ENCODE measurements at regions not wholly inside any gene's neighbourhood (a gene's known extent, or its start where the extent isn't known, plus 50 kb on each side); places are given as distances from the start of the nearest gene placed in this dataset.

- H3K4me1 ChIP-seq (ENCODE audit: control insufficient read depth, insufficient read depth, low read length), result peaks cover 5% of the 10 kb centered on the region
- intact Hi-C loops (cut with micrococcal nuclease), result no loop called here
Measured at GRCh38 chr1:114318961-114319360, 165.3 kb upstream of the SYT6 start.

More at GRCh38 chr1:114318961-114319360, 165.3 kb upstream of the SYT6 start:
- Histone ChIP-seq H4K20me1 (ENCODE audit: insufficient read depth, low read length) (no peaks in the 10 kb centered on the region), H3K9me1 (ENCODE audit: insufficient read depth, low read length) (peaks cover 13% of the 10 kb centered on the region), H3K4me3 (ENCODE audit: insufficient read depth, low read depth, low read length) (no peak overlapping the region), H2BK5ac (ENCODE audit: low read depth, low read length, poor library complexity, severe bottlenecking) (no peak overlapping the region), H3K23ac (ENCODE audit: low read depth, low read length) (no peak overlapping the region), H2AK5ac (ENCODE audit: low read depth, low read length) (no peak overlapping the region), H3K27ac (ENCODE audit: insufficient read depth, low read length) (no peak overlapping the region), H3K79me1 (ENCODE audit: low read depth in 1 of 2, low read length in 2 of 2) (no peaks in the 10 kb centered on the region), H2BK15ac (ENCODE audit: low read depth, low read length) (no peak overlapping the region), H3K36me3 (ENCODE audit: control insufficient read depth, insufficient read depth, low read length) (no peaks in the 10 kb centered on the region), H2AK9ac (replicated peaks; ENCODE audit: low read depth, low read length, poor library complexity) (no peak overlapping the region), H2BK120ac (ENCODE audit: low read depth, low read length) (no peak overlapping the region), H4K8ac (ENCODE audit: low read depth in 2 of 2, low read length in 2 of 2) (no peak overlapping the region), H3K18ac (ENCODE audit: low read depth, low read length) (no peak overlapping the region), H3K56ac (ENCODE audit: extremely low read depth, insufficient read depth, low read length) (no peak overlapping the region), H3K9ac (ENCODE audit: low read depth, low read length) (no peak overlapping the region), H3K9me3 (ENCODE audit: control insufficient read depth, insufficient read depth, low read length) (no peaks in the 10 kb centered on the region), H4K5ac (ENCODE audit: low read depth, low read length) (no peak overlapping the region), H3K27me3 (ENCODE audit: control insufficient read depth, insufficient read depth, low read length) (no peaks in the 10 kb centered on the region), H3K14ac (replicated peaks; ENCODE audit: low read depth, low read length) (no peak overlapping the region), H3K4me2 (ENCODE audit: low read depth, low read length) (no peak overlapping the region), H2AFZ (replicated peaks; ENCODE audit: low read length, poor library complexity) (no peak overlapping the region), H4K91ac (ENCODE audit: insufficient read depth, low read depth, low read length) (no peak overlapping the region), H3K4ac (ENCODE audit: low read depth, low read length) (no peak overlapping the region), H2BK20ac (ENCODE audit: low read depth, low read length) (no peak overlapping the region)
- no peak for DNase-seq
- TF ChIP-seq FOS (IDR thresholded peaks at IDR 0.05; ENCODE audit: low read depth, low read length) (no peak), MXI1 (IDR thresholded peaks at IDR 0.05; ENCODE audit: borderline replicate concordance, low read depth, low read length) (no peak), NFE2L2 (IDR thresholded peaks at IDR 0.05; ENCODE audit: low read depth, low read length) (no peak), RCOR1 (IDR thresholded peaks at IDR 0.05; ENCODE audit: insufficient replicate concordance, low read length) (no peak), CHD1 (IDR thresholded peaks at IDR 0.05; ENCODE audit: low read depth, low read length) (no peak), BHLHE40 (IDR thresholded peaks at IDR 0.05; ENCODE audit: low read depth, low read length) (no peak), CEBPB (IDR thresholded peaks at IDR 0.05; ENCODE audit: low read depth, low read length) (no peak), MAFK (IDR thresholded peaks at IDR 0.05; ENCODE audit: low read depth, low read length) (no peak), CTCF (conservative IDR thresholded peaks at IDR 0.05; ENCODE audit: low read depth, low read length) (no peak), ELK1 (IDR thresholded peaks at IDR 0.05; ENCODE audit: borderline replicate concordance, low read depth, low read length) (no peak), MAZ (IDR thresholded peaks at IDR 0.05; ENCODE audit: borderline replicate concordance, low read depth, low read length) (no peak), RFX5 (IDR thresholded peaks at IDR 0.05; ENCODE audit: low read depth, low read length) (no peak), POLR2A (IDR thresholded peaks at IDR 0.05; ENCODE audit: low read depth, low read length) (no peak), USF2 (IDR thresholded peaks at IDR 0.05; ENCODE audit: low read depth, low read length) (no peak), RAD21 (IDR thresholded peaks at IDR 0.05; ENCODE audit: low read length) (no peak)
- in situ Hi-C loops (cut with MboI; ENCODE audit: low sequenced_read_pairs), result no loop called here
- WGBS, 2 experiments (ENCODE audit: extremely low coverage in 2 of 2, insufficient read length in 1 of 2), result no CpG with 5 or more reads among the region's 2 CpGs
- no peak for ATAC-seq (ENCODE audit: low read depth)
- dilution Hi-C loops (cut with HindIII; ENCODE audit: low sequenced_read_pairs, unreplicated experiment), result no loop called here
- POLR2A ChIA-PET (ENCODE audit: unreplicated experiment), result no interaction called here
- CTCF ChIA-PET, result interaction anchor here (0.6 to 1.3 kb wide), 2 partner anchors 36 to 143 kb away, joined by 5 to 8 read pairs; no protein-coding TSS in a partner anchor
- BruUV-seq (replicated peaks), result no TSS peak

Measured in IMR-90 (cell line).